Heart right ventricle (tissue), 16 donors: ENCODE measurements at regions not wholly inside any gene's neighbourhood (a gene's known extent, or its start where the extent isn't known, plus 50 kb on each side); places are given as distances from the start of the nearest gene placed in this dataset.

ENCODE experiments used
- ATAC-seq, 8 donors: fragments of 200-7000 bp; cut with Tn5 transposase; one replicate each; pipeline ENCODE4 v1.9.1; 2020; ENCODE audit warnings: mild to moderate bottlenecking in 8 of 8, moderate library complexity in 8 of 8, moderate number of reproducible peaks in 1 of 8
- DNase-seq, 2 donors: peaks; one replicate each; pipeline ENCODE4 v3.0.0-alpha.2; 2020
- H3K27ac ChIP-seq, 10 donors: fragments of 200-600 bp; sonication (generic) in 2 of 10; one replicate each; pipeline versions ENCODE4 v1.5.0 to v1.8.0; 2020 to 2022; ENCODE audit warnings: mild to moderate bottlenecking in 3 of 10
- H3K27me3 ChIP-seq, 7 donors: fragments of 200-600 bp; one replicate each; pipeline ENCODE4 v1.8.0; 2021 to 2022; ENCODE audit warnings: mild to moderate bottlenecking in 2 of 7
- H3K36me3 ChIP-seq, 9 donors: fragments of 200-600 bp; sonication (generic) in 1 of 9; one replicate each; pipeline versions ENCODE4 v1.5.0 to v1.8.0; 2020 to 2022; ENCODE audit warnings: mild to moderate bottlenecking in 2 of 9
- H3K4me1 ChIP-seq, 9 donors: fragments of 200-600 bp; sonication (generic) in 1 of 9; one replicate each; pipeline versions ENCODE4 v1.5.0 to v1.8.0; 2020 to 2022; ENCODE audit warnings: mild to moderate bottlenecking in 4 of 9
- H3K4me3 ChIP-seq, 10 donors: fragments of 200-600 bp; sonication (generic) in 2 of 10; one replicate each; pipeline versions ENCODE4 v1.5.0 to v1.8.0; 2020 to 2022; ENCODE audit warnings: mild to moderate bottlenecking in 7 of 10, moderate library complexity in 2 of 10
- H3K9me3 ChIP-seq, 11 donors: fragments of 200-600 bp in 10 of 11; sonication (generic) in 2 of 11; one replicate each; pipeline versions ENCODE4 v1.5.0 to v1.8.0; 2013 to 2022; ENCODE audit warnings: mild to moderate bottlenecking in 2 of 11, control low read depth in 1 of 11, moderate library complexity in 1 of 11
- CTCF ChIP-seq, 9 donors: fragments of 200-600 bp; sonication (generic) in 2 of 9; IDR thresholded peaks; one replicate each; pipeline versions ENCODE4 v1.5.0 to v1.8.0; 2021 to 2022; ENCODE audit warnings: antibody characterized with exemption in 9 of 9, mild to moderate bottlenecking in 5 of 9, moderate library complexity in 1 of 9
- WGBS, 2 donors: extraction: QIAGEN DNeasy Blood & Tissue Kit; methylation state at CpG; one replicate each; pipeline ENCODE4 v1.1.7; 2013; ENCODE audit warnings: inconsistent platforms in 1 of 2; 5-methylcytosine and 5-hydroxymethylcytosine counted together
- intact Hi-C, 10 donors: fragments of 100-400 bp; cut with DNase I; formaldehyde crosslinking; loops; one replicate each; pipeline versions ENCODE4 v1.11.1 to v1.14.2; 2022
- donor health status: Arrhythmogenic right ventricular cardiomyopathy.
- donor health status: ischemic (EF 13 %, LVEDD 7.1; RV severe dilation, severe dysfunction).
- donor health status: healthy with polysubstance abuse.
- donor health status: DM: no; HTN: yes; CAD: no.
- donor health status: DM: no; HTN: no; CAD: no.
- donor health status: ischemic (EF 25% LVEDD 6.9; RV normal size, moderate dysfunction).
- donor health status: ischemic (EF 25% LVEDD 5.7; RV mildly dilated, moderate dysfunction).
- donor health status: healthy.
- donor health status: DM: yes; HTN: yes; CAD: no.
- donor health status: Ischemic cardiomyopathy.
- donor health status: ischemic (EF 35%, LVEDD 5.7; RV mildly dilated, moderate dysfunction).
- donor health status: nonischemic (EF 11% LVEDD 7.7; RV severe dilation, severe dysfunction).
- donor health status: DM: yes; HTN: yes; CAD: no.
- donor health status: PGD.
- donor health status: ischemic (EF 29% LVEDD 5.4; RV normal size, mild dysfunction).
- donor health status: nonischemic (EF 23%, LVEDD 6.1; RV moderate dilation, normal function).

GRCh38 chr17:5952518-5952917, 117.7 kb upstream of the WSCD1 start:
- H3K36me3 ChIP-seq = no peaks in the 10 kb centered on the region
- 79 to 82% methylated on average over 4 of the region's 4 CpGs for WGBS, 2 donors
- TF ChIP-seq CTCF (IDR thresholded peaks at IDR 0.05) = no peak
- no peak overlapping the region for H3K27ac ChIP-seq
- peaks cover 0 to 34% (median 7%) of the 10 kb centered on the region in 11 donors for H3K9me3 ChIP-seq
- intact Hi-C loops = no loop called here
- no peak for DNase-seq
- no peak overlapping the region for H3K4me3 ChIP-seq
- ATAC-seq = no peak
- H3K4me1 ChIP-seq = no peaks in the 10 kb centered on the region
- H3K27me3 ChIP-seq = peaks cover 0 to 26% (median 12%) of the 10 kb centered on the region in 7 donors

GRCh38 chr17:5955764-5956163, 114.4 kb upstream of the WSCD1 start:
- intact Hi-C loops = no loop called here
- ATAC-seq (no peak), DNase-seq (no peak)
- Histone ChIP-seq H3K4me1 (no peaks in the 10 kb centered on the region), H3K9me3 (peaks cover 0 to 34% (median 7%) of the 10 kb centered on the region in 11 donors), H3K27me3 (peaks cover 0 to 15% (median 4%) of the 10 kb centered on the region in 7 donors), H3K4me3 (no peak overlapping the region), H3K27ac (no peak overlapping the region), H3K36me3 (no peaks in the 10 kb centered on the region)
- no peak for TF ChIP-seq CTCF (IDR thresholded peaks at IDR 0.05)
- WGBS, 2 donors = 79 to 87% methylated on average over 2 of the region's 2 CpGs

- Histone ChIP-seq H3K27ac (no peak overlapping the region), H3K4me1 (no peaks in the 10 kb centered on the region)
These were observed 111.3 kb upstream of the WSCD1 start for GRCh38 chr17:5958850-5959249.

GRCh38 chr17:5962371-5962770, 107.8 kb upstream of the WSCD1 start:
- no peak overlapping the region for H3K4me3 ChIP-seq
- no peak overlapping the region for H3K27ac ChIP-seq
- DNase-seq (no peak), ATAC-seq (no peak)
- peaks cover 0 to 11% (median 0%) of the 10 kb centered on the region in 11 donors for H3K9me3 ChIP-seq
- 78 to 84% methylated on average over 4 of the region's 4 CpGs for WGBS, 2 donors
- intact Hi-C loops = no loop called here
- H3K36me3 ChIP-seq = no peaks in the 10 kb centered on the region
- no peaks in the 10 kb centered on the region for H3K4me1 ChIP-seq
- H3K27me3 ChIP-seq = peaks cover 0 to 17% (median 2%) of the 10 kb centered on the region in 7 donors
- TF ChIP-seq CTCF (IDR thresholded peaks at IDR 0.05) = no peak

More at GRCh38 chr17:5958850-5959249, 111.3 kb upstream of the WSCD1 start:
- DNase-seq = no peak
- intact Hi-C loops = no loop called here
- peaks cover 0 to 34% (median 7%) of the 10 kb centered on the region in 11 donors for H3K9me3 ChIP-seq
- H3K36me3 ChIP-seq = no peaks in the 10 kb centered on the region
- peaks cover 0 to 21% (median 4%) of the 10 kb centered on the region in 7 donors for H3K27me3 ChIP-seq
- H3K4me3 ChIP-seq = no peak overlapping the region
- WGBS, 2 donors = 83 to 93% methylated on average over 4 of the region's 4 CpGs
- no peak for ATAC-seq
- TF ChIP-seq CTCF (IDR thresholded peaks at IDR 0.05) = no peak
